ENCODE measurements at regions not wholly inside any gene's neighbourhood (a gene's known extent, or its start where the extent isn't known, plus 50 kb on each side); places are given as distances from the start of the nearest gene placed in this dataset.

- DNase-seq = no peak
- no CpG with 5 or more reads among the region's 3 CpGs for WGBS (ENCODE audit: extremely low coverage, insufficient read length, low lambda C conversion rate)
- no peak overlapping the region for H2BK5ac ChIP-seq (ENCODE audit: insufficient read length, low read length)
- H3K14ac ChIP-seq (ENCODE audit: insufficient read depth, low read length) = no peak overlapping the region
- H3K23ac ChIP-seq (ENCODE audit: insufficient read length, low read depth, low read length) = no peak overlapping the region
- H4K8ac ChIP-seq (replicated peaks; ENCODE audit: insufficient read length, low read depth, low read length) = no peak overlapping the region
- H3K79me2 ChIP-seq (ENCODE audit: insufficient read depth, low read length) = no peaks in the 10 kb centered on the region
- no peak overlapping the region for H4K5ac ChIP-seq (ENCODE audit: insufficient read length, low read depth, low read length)
- no peaks in the 10 kb centered on the region for H3K36me3 Mint-ChIP-seq (ENCODE audit: insufficient read depth in 1 of 3, low read depth in 3 of 3)
- no peak for TF ChIP-seq CTCF (conservative IDR thresholded peaks at IDR 0.05)
- no peak overlapping the region for H2BK20ac ChIP-seq (ENCODE audit: low read depth, low read length, poor library complexity, severe bottlenecking)
- no peaks in the 10 kb centered on the region for H3K9me3 ChIP-seq (ENCODE audit: control insufficient read depth, low read depth, low read length)
- H3K9ac ChIP-seq (ENCODE audit: extremely low read depth, insufficient read length, low read length) = no peak overlapping the region
- H4K91ac ChIP-seq (ENCODE audit: insufficient read length, low read depth, low read length) = no peak overlapping the region
- no peaks in the 10 kb centered on the region for H4K20me1 ChIP-seq (ENCODE audit: control insufficient read depth, insufficient read depth, insufficient read length)
- H2AK5ac ChIP-seq (ENCODE audit: insufficient read length, low read length) = no peak overlapping the region
- no peak overlapping the region for H2BK120ac ChIP-seq (ENCODE audit: low read depth, low read length, poor library complexity, severe bottlenecking)
- no peak overlapping the region for H3T11ph ChIP-seq (ENCODE audit: low read length)
- no peak overlapping the region for H3K4me3 Mint-ChIP-seq
- no peak overlapping the region for H3K18ac ChIP-seq (ENCODE audit: insufficient read length, low read depth, low read length)
- no peaks in the 10 kb centered on the region for H3K23me2 ChIP-seq (ENCODE audit: insufficient read length, low read depth, low read length, poor library complexity, severe bottlenecking)
- no peaks in the 10 kb centered on the region for H3K4me1 Mint-ChIP-seq
- no peaks in the 10 kb centered on the region for H3K4me1 ChIP-seq (ENCODE audit: insufficient read depth, low read length)
- H2BK15ac ChIP-seq (ENCODE audit: low read depth, low read length) = no peak overlapping the region
- no peak overlapping the region for H2AFZ ChIP-seq (ENCODE audit: low read length)
- H3K27ac ChIP-seq (ENCODE audit: insufficient read length, low read depth, low read length) = no peak overlapping the region
- H3K79me1 ChIP-seq (ENCODE audit: insufficient read depth, low read depth, low read length, poor library complexity, severe bottlenecking) = no peaks in the 10 kb centered on the region
- no peak overlapping the region for H2BK12ac ChIP-seq (ENCODE audit: insufficient read length, low read depth, low read length)
- H3K4me2 ChIP-seq (ENCODE audit: insufficient read depth, insufficient read length, low read length) = no peak overlapping the region
- H3K4ac ChIP-seq (ENCODE audit: low read depth, low read length) = no peak overlapping the region
- H3K27me3 Mint-ChIP-seq (ENCODE audit: low read depth) = no peaks in the 10 kb centered on the region
- H3K27me3 ChIP-seq (ENCODE audit: insufficient read depth, low read length) = no peaks in the 10 kb centered on the region
- H3K27ac Mint-ChIP-seq = no peak overlapping the region; a peak in 1 of 7 replicates
- no peaks in the 10 kb centered on the region for H3K9me3 Mint-ChIP-seq
- no peak overlapping the region for H3K56ac ChIP-seq (ENCODE audit: insufficient read length, low read depth, low read length)
These were observed 620.6 kb upstream of the DAB2 start for GRCh38 chr5:40045429-40045828.

Data from H9 (cell line).